ENCODE measurements at regions not wholly inside any gene's neighbourhood (a gene's known extent, or its start where the extent isn't known, plus 50 kb on each side); places are given as distances from the start of the nearest gene placed in this dataset.
"Not testable (repeated sequence)": the region's sequence is repeated elsewhere in the genome, so short reads cannot be mapped to it uniquely, and the experiment has no call there.

DNA sequence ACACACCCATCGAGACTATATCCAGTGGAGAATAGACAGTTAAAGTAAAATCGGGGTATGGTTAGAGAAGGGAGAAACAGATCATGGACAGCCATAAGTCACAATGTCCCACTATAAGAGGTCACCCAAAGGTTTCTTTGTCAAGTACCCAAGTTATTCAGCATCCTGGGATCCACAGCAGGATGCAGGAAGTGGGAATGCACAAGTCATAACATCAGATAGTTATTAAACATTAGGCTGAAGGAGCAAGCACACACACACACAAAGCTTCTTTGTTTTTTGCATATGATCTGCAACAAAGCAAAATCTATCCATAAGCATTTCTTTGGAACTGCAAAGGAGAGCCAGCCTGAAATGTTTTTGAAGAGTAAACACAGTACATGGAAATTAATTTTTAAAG, 111.6 kb downstream of the NOC3L start:
- Histone ChIP-seq H3K9me3 (no peaks in the 10 kb centered on the region), H3K27ac (no peak overlapping the region), H3K36me3 (peaks cover 0 to 25% (median 0%) of the 10 kb centered on the region in 6 donors), H3K27me3 (replicated peaks in 1 of 7) (peaks cover 0 to 2% (median 0%) of the 10 kb centered on the region in 7 donors), H3K4me3 (no peak overlapping the region), H3K4me1 (no peaks in the 10 kb centered on the region)
- no peak for DNase-seq
- 88 to 100% (median 93%) methylated on average over 2 of the region's 2 CpGs for WGBS, 5 donors
- intact Hi-C loops (cut with DNase I; ENCODE audit: low total_unique reads) = no loop called here
- TF ChIP-seq POLR2A (IDR thresholded peaks at IDR 0.05) (no peak), POLR2AphosphoS5 (IDR thresholded peaks at IDR 0.05) (no peak)
- TF ChIP-seq, protein P1, sequence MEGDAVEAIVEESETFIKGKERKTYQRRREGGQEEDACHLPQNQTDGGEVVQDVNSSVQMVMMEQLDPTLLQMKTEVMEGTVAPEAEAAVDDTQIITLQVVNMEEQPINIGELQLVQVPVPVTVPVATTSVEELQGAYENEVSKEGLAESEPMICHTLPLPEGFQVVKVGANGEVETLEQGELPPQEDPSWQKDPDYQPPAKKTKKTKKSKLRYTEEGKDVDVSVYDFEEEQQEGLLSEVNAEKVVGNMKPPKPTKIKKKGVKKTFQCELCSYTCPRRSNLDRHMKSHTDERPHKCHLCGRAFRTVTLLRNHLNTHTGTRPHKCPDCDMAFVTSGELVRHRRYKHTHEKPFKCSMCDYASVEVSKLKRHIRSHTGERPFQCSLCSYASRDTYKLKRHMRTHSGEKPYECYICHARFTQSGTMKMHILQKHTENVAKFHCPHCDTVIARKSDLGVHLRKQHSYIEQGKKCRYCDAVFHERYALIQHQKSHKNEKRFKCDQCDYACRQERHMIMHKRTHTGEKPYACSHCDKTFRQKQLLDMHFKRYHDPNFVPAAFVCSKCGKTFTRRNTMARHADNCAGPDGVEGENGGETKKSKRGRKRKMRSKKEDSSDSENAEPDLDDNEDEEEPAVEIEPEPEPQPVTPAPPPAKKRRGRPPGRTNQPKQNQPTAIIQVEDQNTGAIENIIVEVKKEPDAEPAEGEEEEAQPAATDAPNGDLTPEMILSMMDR (IDR thresholded peaks at IDR 0.05 in 8 of 11, conservative IDR thresholded peaks at IDR 0.05 in 3 of 11) = no peak

GRCh38 chr10:94251568-94251967, 111.2 kb downstream of the NOC3L start:
- DNase-seq = no peak
- Histone ChIP-seq H3K4me1 (peaks cover 0 to 3% (median 0%) of the 10 kb centered on the region in 6 donors), H3K36me3 (peaks cover 0 to 20% (median 0%) of the 10 kb centered on the region in 6 donors), H3K27ac (no peak overlapping the region), H3K9me3 (no peaks in the 10 kb centered on the region), H3K4me3 (no peak overlapping the region), H3K27me3 (replicated peaks in 1 of 7) (no peaks in the 10 kb centered on the region)
- intact Hi-C loops (cut with DNase I; ENCODE audit: low total_unique reads) = no loop called here
- WGBS, 5 donors = 78 to 96% (median 83%) methylated on average over 1 of the region's 1 CpG
- TF ChIP-seq, protein P1 (IDR thresholded peaks at IDR 0.05 in 8 of 11, conservative IDR thresholded peaks at IDR 0.05 in 3 of 11) = no peak

GRCh38 chr10:94257407-94257806, 105.3 kb downstream of the NOC3L start:
- H3K9me3 ChIP-seq; H3K4me1 ChIP-seq; intact Hi-C loops (cut with DNase I; ENCODE audit: low total_unique reads); H3K4me3 ChIP-seq; H3K27me3 ChIP-seq (replicated peaks in 1 of 7); DNase-seq: not testable (repeated sequence)
- Histone ChIP-seq H3K27ac (peak overlapping the region in 4 of 8 donors; percentile 30 to 77 (median 66)), H3K36me3 (peaks cover 0 to 23% (median 0%) of the 10 kb centered on the region in 6 donors)
- 92 to 96% (median 94%) methylated on average over 4 to 6 of the region's 6 CpGs for WGBS, 5 donors

GRCh38 chr10:94260455-94260854, 102.3 kb downstream of the NOC3L start:
- Histone ChIP-seq H3K27ac (no peak overlapping the region), H3K27me3 (replicated peaks in 1 of 7) (no peaks in the 10 kb centered on the region), H3K4me3 (no peak overlapping the region), H3K9me3 (no peaks in the 10 kb centered on the region), H3K4me1 (peaks cover 0 to 6% (median 0%) of the 10 kb centered on the region in 6 donors), H3K36me3 (peaks cover 0 to 8% (median 0%) of the 10 kb centered on the region in 6 donors)
- TF ChIP-seq, protein P1 (IDR thresholded peaks at IDR 0.05 in 8 of 11, conservative IDR thresholded peaks at IDR 0.05 in 3 of 11) = no peak
- TF ChIP-seq POLR2AphosphoS5 (IDR thresholded peaks at IDR 0.05) (no peak), POLR2A (IDR thresholded peaks at IDR 0.05) (no peak)
- intact Hi-C loops (cut with DNase I; ENCODE audit: low total_unique reads) = no loop called here
- DNase-seq = no peak

- H3K27ac ChIP-seq = no peak overlapping the region
- intact Hi-C loops (cut with DNase I; ENCODE audit: low total_unique reads) = no loop called here
- H3K9me3 ChIP-seq = no peaks in the 10 kb centered on the region
- no peak overlapping the region for H3K4me3 ChIP-seq
- no peak for DNase-seq
- H3K36me3 ChIP-seq = peaks cover 0 to 4% (median 0%) of the 10 kb centered on the region in 6 donors
- TF ChIP-seq, protein P1 (IDR thresholded peaks at IDR 0.05 in 8 of 11, conservative IDR thresholded peaks at IDR 0.05 in 3 of 11) = no peak
- TF ChIP-seq POLR2AphosphoS5 (IDR thresholded peaks at IDR 0.05) (no peak), POLR2A (IDR thresholded peaks at IDR 0.05) (no peak)
- WGBS, 5 donors = 69 to 88% (median 72%) methylated on average over 3 of the region's 3 CpGs
- no peaks in the 10 kb centered on the region for H3K27me3 ChIP-seq (replicated peaks in 1 of 7)
- H3K4me1 ChIP-seq = no peaks in the 10 kb centered on the region
These were observed 98.7 kb downstream of the NOC3L start for GRCh38 chr10:94264085-94264484.
